ENCODE measurements at regions not wholly inside any gene's neighbourhood (a gene's known extent, or its start where the extent isn't known, plus 50 kb on each side); places are given as distances from the start of the nearest gene placed in this dataset.

- no peaks in the 10 kb centered on the region for H3K27me3 ChIP-seq
- no peak overlapping the region for H3K27ac ChIP-seq
- peaks cover 6% of the 10 kb centered on the region for H3K4me1 ChIP-seq
- WGBS, 2 donors, result 60 to 78% methylated on average over 1 of the region's 1 CpG
- intact Hi-C loops (cut with DNase I; ENCODE audit: low total_unique reads), result no loop called here
- no peaks in the 10 kb centered on the region for H3K9me3 ChIP-seq
- H3K4me3 ChIP-seq, result no peak overlapping the region
- H3K36me3 ChIP-seq (ENCODE audit: low read depth, missing control alignments), result no peaks in the 10 kb centered on the region
- TF ChIP-seq, protein P1, sequence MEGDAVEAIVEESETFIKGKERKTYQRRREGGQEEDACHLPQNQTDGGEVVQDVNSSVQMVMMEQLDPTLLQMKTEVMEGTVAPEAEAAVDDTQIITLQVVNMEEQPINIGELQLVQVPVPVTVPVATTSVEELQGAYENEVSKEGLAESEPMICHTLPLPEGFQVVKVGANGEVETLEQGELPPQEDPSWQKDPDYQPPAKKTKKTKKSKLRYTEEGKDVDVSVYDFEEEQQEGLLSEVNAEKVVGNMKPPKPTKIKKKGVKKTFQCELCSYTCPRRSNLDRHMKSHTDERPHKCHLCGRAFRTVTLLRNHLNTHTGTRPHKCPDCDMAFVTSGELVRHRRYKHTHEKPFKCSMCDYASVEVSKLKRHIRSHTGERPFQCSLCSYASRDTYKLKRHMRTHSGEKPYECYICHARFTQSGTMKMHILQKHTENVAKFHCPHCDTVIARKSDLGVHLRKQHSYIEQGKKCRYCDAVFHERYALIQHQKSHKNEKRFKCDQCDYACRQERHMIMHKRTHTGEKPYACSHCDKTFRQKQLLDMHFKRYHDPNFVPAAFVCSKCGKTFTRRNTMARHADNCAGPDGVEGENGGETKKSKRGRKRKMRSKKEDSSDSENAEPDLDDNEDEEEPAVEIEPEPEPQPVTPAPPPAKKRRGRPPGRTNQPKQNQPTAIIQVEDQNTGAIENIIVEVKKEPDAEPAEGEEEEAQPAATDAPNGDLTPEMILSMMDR (IDR thresholded peaks at IDR 0.05), result no peak
- TF ChIP-seq POLR2A (IDR thresholded peaks at IDR 0.05), result no peak
- DNase-seq, result no peak
Observed at GRCh38 chrX:68990948-68991347, 162.1 kb downstream of the EFNB1 start.

DNA sequence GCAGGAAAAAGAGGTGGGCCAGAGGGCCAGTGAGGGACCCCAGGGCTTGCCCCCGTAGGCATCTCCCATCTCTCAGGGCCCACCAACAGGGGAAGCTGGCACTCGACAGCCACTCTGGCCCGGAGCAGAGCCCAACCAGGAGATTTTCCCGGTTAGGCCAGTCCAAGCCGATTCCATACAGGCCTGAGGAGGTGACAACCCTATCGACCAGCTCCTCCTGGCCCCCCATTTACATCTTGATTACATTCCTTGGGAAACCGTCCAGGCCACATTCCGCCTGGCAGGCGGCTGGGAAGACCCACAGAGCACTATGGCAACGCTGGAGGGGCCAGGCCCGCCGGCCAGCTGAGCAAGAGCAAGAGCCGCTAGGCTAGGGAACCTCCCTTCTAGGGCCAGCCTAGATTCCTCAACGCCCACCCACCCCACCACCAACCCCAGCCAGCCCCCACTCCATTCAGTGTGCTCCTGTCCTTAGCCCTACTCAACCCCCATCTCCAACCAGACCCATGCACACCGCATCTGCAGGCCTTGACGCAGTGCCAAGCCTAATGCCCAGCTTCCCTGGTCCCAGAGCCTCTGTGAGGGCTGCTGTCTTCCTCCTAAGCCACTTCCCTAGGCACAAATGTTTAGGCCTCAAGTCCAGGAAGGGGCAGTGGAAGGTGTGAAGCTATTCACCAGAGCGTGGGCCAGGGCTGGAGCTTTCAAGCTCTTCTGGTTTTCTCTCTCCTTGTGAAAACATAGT lies 161.2 kb downstream of the EFNB1 start:
- Histone ChIP-seq H3K36me3 (ENCODE audit: low read depth, missing control alignments) (no peaks in the 10 kb centered on the region), H3K9me3 (no peaks in the 10 kb centered on the region), H3K4me1 (peaks cover 6% of the 10 kb centered on the region), H3K27me3 (no peaks in the 10 kb centered on the region), H3K4me3 (no peak overlapping the region), H3K27ac (no peak overlapping the region)
- DNase-seq, result peak; percentile 32
- 39 to 40% methylated on average over 2 to 10 of the region's 17 CpGs for WGBS, 2 donors
- intact Hi-C loops (cut with DNase I; ENCODE audit: low total_unique reads), result no loop called here
- no peak for TF ChIP-seq POLR2A (IDR thresholded peaks at IDR 0.05)
- TF ChIP-seq, protein P1 (IDR thresholded peaks at IDR 0.05), result no peak

DNA sequence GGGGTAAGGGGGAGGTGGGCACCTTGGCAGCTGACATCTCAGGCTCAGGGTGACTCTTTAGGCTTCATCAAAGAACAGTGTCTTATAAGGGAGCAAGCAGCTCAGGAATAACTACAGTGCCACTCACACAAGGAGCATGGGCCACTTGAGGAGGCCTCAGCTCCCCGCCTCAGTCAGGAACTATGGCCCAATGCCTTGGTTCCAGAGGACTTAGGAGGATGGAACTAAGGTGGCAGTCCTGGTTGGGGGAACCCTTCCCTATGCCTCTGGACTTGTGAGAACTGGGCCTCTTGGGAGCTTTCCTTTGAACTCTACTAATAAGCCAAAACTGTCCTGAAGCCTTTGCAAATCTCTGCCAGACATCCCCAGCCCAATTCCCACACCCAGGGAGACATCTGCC lies 160.6 kb downstream of the EFNB1 start:
- intact Hi-C loops (cut with DNase I; ENCODE audit: low total_unique reads), result no loop called here
- Histone ChIP-seq H3K9me3 (no peaks in the 10 kb centered on the region), H3K27ac (no peak overlapping the region), H3K4me1 (peaks cover 6% of the 10 kb centered on the region), H3K27me3 (no peaks in the 10 kb centered on the region), H3K4me3 (no peak overlapping the region), H3K36me3 (ENCODE audit: low read depth, missing control alignments) (no peaks in the 10 kb centered on the region)
- whole genome bisulfite sequencing, 2 donors, result no CpG with 5 or more reads among the region's 1 CpG
- TF ChIP-seq POLR2A (IDR thresholded peaks at IDR 0.05), result no peak
- TF ChIP-seq, protein P1 (IDR thresholded peaks at IDR 0.05), result no peak
- DNase-seq, result no peak

DNA sequence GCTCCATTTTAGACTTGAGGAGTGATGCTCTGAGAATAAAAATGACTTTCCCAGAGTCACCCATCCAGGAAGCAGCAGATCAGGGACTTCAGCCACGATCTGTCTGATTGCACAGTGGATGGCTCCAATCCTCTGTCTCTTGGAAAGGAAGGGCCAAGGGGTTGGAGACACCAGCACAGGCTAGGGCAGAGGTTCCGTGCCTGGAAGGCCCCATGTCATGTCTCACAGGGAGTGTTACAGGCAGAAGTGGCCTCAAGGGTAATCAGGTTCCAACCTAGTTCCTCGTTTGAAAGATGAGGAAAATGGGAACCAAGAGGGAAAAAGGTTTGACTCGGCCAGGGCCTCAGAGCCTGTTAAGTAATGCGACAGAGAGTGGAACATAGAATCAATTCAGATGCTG lies 160.0 kb downstream of the EFNB1 start:
- no peak for TF ChIP-seq POLR2A (IDR thresholded peaks at IDR 0.05)
- TF ChIP-seq, protein P1 (IDR thresholded peaks at IDR 0.05), result no peak
- 41 to 92% methylated on average over 4 to 5 of the region's 5 CpGs for WGBS, 2 donors
- peaks cover 6% of the 10 kb centered on the region for H3K4me1 ChIP-seq

More for the DNA sequence above, 160.0 kb downstream of the EFNB1 start:
- Histone ChIP-seq H3K27me3 (no peaks in the 10 kb centered on the region), H3K4me3 (no peak overlapping the region), H3K9me3 (no peaks in the 10 kb centered on the region), H3K27ac (no peak overlapping the region), H3K36me3 (ENCODE audit: low read depth, missing control alignments) (no peaks in the 10 kb centered on the region)
- no peak for DNase-seq
- intact Hi-C loops (cut with DNase I; ENCODE audit: low total_unique reads), result no loop called here

Data from testis (tissue), 2 donors.